ENCODE measurements at regions not wholly inside any gene's neighbourhood (a gene's known extent, or its start where the extent isn't known, plus 50 kb on each side); places are given as distances from the start of the nearest gene placed in this dataset.

- TF ChIP-seq EP300 (IDR thresholded peaks at IDR 0.05; ENCODE audit: borderline replicate concordance in 1 of 2, control insufficient read depth in 1 of 2, low read depth in 2 of 2, low read length in 2 of 2) (no peak), POLR2A (IDR thresholded peaks at IDR 0.05; ENCODE audit: low read depth, low read length) (no peak), BRCA1 (IDR thresholded peaks at IDR 0.05; ENCODE audit: low read depth, low read length) (no peak), PAX8 (IDR thresholded peaks at IDR 0.05) (no peak), RB1 (IDR thresholded peaks at IDR 0.05; ENCODE audit: borderline replicate concordance) (no peak), TCF7 (IDR thresholded peaks at IDR 0.05; ENCODE audit: borderline replicate concordance) (no peak), GABPA (IDR thresholded peaks at IDR 0.05; ENCODE audit: low read depth) (no peak), EGR1 (IDR thresholded peaks at IDR 0.05; ENCODE audit: borderline replicate concordance in 1 of 2, low read depth in 2 of 2, low read length in 2 of 2) (no peak)
- TF ChIP-seq, protein P1, sequence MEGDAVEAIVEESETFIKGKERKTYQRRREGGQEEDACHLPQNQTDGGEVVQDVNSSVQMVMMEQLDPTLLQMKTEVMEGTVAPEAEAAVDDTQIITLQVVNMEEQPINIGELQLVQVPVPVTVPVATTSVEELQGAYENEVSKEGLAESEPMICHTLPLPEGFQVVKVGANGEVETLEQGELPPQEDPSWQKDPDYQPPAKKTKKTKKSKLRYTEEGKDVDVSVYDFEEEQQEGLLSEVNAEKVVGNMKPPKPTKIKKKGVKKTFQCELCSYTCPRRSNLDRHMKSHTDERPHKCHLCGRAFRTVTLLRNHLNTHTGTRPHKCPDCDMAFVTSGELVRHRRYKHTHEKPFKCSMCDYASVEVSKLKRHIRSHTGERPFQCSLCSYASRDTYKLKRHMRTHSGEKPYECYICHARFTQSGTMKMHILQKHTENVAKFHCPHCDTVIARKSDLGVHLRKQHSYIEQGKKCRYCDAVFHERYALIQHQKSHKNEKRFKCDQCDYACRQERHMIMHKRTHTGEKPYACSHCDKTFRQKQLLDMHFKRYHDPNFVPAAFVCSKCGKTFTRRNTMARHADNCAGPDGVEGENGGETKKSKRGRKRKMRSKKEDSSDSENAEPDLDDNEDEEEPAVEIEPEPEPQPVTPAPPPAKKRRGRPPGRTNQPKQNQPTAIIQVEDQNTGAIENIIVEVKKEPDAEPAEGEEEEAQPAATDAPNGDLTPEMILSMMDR (IDR thresholded peaks at IDR 0.05 in 2 of 3, conservative IDR thresholded peaks at IDR 0.05 in 1 of 3; ENCODE audit: control insufficient read depth in 2 of 3, extremely low read depth in 1 of 3, insufficient read depth in 1 of 3, low read depth in 3 of 3, low read length in 3 of 3): no peak
These were observed 162.9 kb upstream of the TLE3 start for GRCh38 chr15:70260580-70260979.
